SH-SY5Y (cell line): ENCODE measurements at regions not wholly inside any gene's neighbourhood (a gene's known extent, or its start where the extent isn't known, plus 50 kb on each side); places are given as distances from the start of the nearest gene placed in this dataset.

Experiments
- GATA2 ChIP-seq: IDR thresholded peaks from 2 replicates; pipeline ENCODE4 v1.6.1; 2011; ENCODE audit warnings: mild to moderate bottlenecking, low read depth, low read length
- GATA3 ChIP-seq: IDR thresholded peaks from 2 replicates; pipeline ENCODE4 v1.6.1; 2011; ENCODE audit warnings: low read depth, mild to moderate bottlenecking, low read length, moderate library complexity

GRCh38 chr1:103467100-103467499 is 58.4 kb upstream of the RNPC3 start:
- no peak for TF ChIP-seq GATA3
- no peak for TF ChIP-seq GATA2
